Tibial nerve (tissue), 4 donors: ENCODE measurements at regions not wholly inside any gene's neighbourhood (a gene's known extent, or its start where the extent isn't known, plus 50 kb on each side); places are given as distances from the start of the nearest gene placed in this dataset.

ENCODE experiments used
- EP300 ChIP-seq, 2 donors: sonication (generic); formaldehyde crosslinking; IDR thresholded peaks; one replicate each; pipeline ENCODE4 v1.6.1; 2017; ENCODE audit warnings: antibody characterized with exemption in 2 of 2, mild to moderate bottlenecking in 1 of 2
- POLR2A ChIP-seq, 2 donors: fragments of 450-650 bp; IDR thresholded peaks; one replicate each; pipeline ENCODE4 v1.6.1; 2017; ENCODE audit warnings: antibody characterized with exemption in 2 of 2, mild to moderate bottlenecking in 2 of 2, moderate library complexity in 2 of 2
- TF ChIP-seq, protein P1 (sequence below), 5 experiments: fragments of 200-600 bp in 3 of 5; fragments of 450-650 bp in 2 of 5; sonication (generic) in 3 of 5; IDR thresholded peaks; one replicate each; pipeline ENCODE4 v1.5.1; 2016 to 2019; ENCODE audit warnings: antibody characterized with exemption in 5 of 5, mild to moderate bottlenecking in 3 of 5, moderate library complexity in 2 of 5

DNA sequence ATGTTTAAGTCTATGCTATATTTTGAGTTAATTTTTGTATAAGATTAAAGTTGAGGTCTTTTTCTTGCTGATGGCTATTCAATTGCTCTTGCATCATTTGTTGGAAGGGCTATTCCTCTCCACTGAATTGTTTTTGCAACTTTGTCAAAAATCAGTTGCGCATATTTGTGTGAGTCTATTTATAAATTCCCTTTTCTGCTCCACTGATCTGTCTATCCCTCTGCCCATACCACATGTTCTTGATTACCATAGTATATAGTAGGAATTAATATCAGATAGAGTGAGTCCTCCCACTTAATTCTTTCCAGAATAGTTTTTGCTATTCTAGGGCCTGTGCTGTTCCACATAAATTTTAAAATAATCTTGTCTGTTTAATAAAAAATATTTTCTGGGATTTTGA, 152.4 kb upstream of the ADCY1 start:
- TF ChIP-seq, protein P1, sequence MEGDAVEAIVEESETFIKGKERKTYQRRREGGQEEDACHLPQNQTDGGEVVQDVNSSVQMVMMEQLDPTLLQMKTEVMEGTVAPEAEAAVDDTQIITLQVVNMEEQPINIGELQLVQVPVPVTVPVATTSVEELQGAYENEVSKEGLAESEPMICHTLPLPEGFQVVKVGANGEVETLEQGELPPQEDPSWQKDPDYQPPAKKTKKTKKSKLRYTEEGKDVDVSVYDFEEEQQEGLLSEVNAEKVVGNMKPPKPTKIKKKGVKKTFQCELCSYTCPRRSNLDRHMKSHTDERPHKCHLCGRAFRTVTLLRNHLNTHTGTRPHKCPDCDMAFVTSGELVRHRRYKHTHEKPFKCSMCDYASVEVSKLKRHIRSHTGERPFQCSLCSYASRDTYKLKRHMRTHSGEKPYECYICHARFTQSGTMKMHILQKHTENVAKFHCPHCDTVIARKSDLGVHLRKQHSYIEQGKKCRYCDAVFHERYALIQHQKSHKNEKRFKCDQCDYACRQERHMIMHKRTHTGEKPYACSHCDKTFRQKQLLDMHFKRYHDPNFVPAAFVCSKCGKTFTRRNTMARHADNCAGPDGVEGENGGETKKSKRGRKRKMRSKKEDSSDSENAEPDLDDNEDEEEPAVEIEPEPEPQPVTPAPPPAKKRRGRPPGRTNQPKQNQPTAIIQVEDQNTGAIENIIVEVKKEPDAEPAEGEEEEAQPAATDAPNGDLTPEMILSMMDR (IDR thresholded peaks at IDR 0.05) = no peak
- TF ChIP-seq POLR2A (IDR thresholded peaks at IDR 0.05) (no peak), EP300 (IDR thresholded peaks at IDR 0.05) (no peak)
